Naive thymus-derived CD4-positive, alpha-beta T cell (primary cell): ENCODE measurements at regions not wholly inside any gene's neighbourhood (a gene's known extent, or its start where the extent isn't known, plus 50 kb on each side); places are given as distances from the start of the nearest gene placed in this dataset.
"Not testable (repeated sequence)": the region's sequence is repeated elsewhere in the genome, so short reads cannot be mapped to it uniquely, and the experiment has no call there.

Experiments
- ATAC-seq: fragments of 150-1000 bp; cut with Tn5 transposase; 2 replicates; pipeline ENCODE4 v1.10.0; 2021; ENCODE audit warnings: mild to moderate bottlenecking, moderate library complexity
- CTCF ChIA-PET: fragments of 350-600 bp; sonication (Branson Sonifier 250); formaldehyde crosslinking; loops from one replicate; lab custom pipeline; 2021; ENCODE audit warnings: antibody characterized with exemption; lab: Charles Lee
- POLR2A ChIA-PET: fragments of 350-600 bp; sonication (Branson Sonifier 250); formaldehyde crosslinking; loops from one replicate; lab custom pipeline; 2021; ENCODE audit warnings: antibody characterized with exemption, inconsistent platforms; lab: Charles Lee
- DNase-seq, 9 donors: peaks; one replicate each; pipeline versions ENCODE4 v3.0.0 to v3.0.0-alpha.2; 2020 to 2022; ENCODE audit warnings: mixed read lengths in 1 of 9
- H3K27ac ChIP-seq: one replicate; pipeline ENCODE4 v1.7.0; 2013; ENCODE audit warnings: mild to moderate bottlenecking, low read depth, low read length, moderate library complexity
- H3K27me3 ChIP-seq, 2 donors: one replicate each; pipeline ENCODE4 v1.7.0; 2013; ENCODE audit warnings: low read length in 2 of 2, mild to moderate bottlenecking in 2 of 2, moderate library complexity in 2 of 2; ENCODE audit not compliant: control insufficient read depth in 2 of 2, insufficient read depth in 2 of 2
- H3K36me3 ChIP-seq, 3 experiments: 1 replicate in 2 of 3; 2 replicates in 1 of 3; pipeline ENCODE4 v1.7.0; 2013; ENCODE audit warnings: low read length in 3 of 3, mild to moderate bottlenecking in 3 of 3, moderate library complexity in 1 of 3; ENCODE audit not compliant: insufficient read depth in 3 of 3, control insufficient read depth in 2 of 3
- H3K4me1 ChIP-seq, 2 donors: one replicate each; pipeline ENCODE4 v1.7.0; 2013; ENCODE audit warnings: low read length in 2 of 2, mild to moderate bottlenecking in 2 of 2, moderate library complexity in 1 of 2; ENCODE audit not compliant: control insufficient read depth in 2 of 2, insufficient read depth in 2 of 2
- H3K4me3 ChIP-seq: 2 replicates; pipeline ENCODE4 v1.7.0; 2013; ENCODE audit warnings: mild to moderate bottlenecking, low read length
- H3K9me3 ChIP-seq, 3 experiments: 1 replicate in 2 of 3; 2 replicates in 1 of 3; pipeline ENCODE4 v1.7.0; 2013; ENCODE audit warnings: low read length in 3 of 3; ENCODE audit not compliant: control insufficient read depth in 2 of 3
- H3K27ac Mint-ChIP-seq, 9 donors: one replicate each; pipeline ENCODE4 v1.8.0; 2020 to 2022; ENCODE audit warnings: mixed read lengths in 9 of 9, mild to moderate bottlenecking in 8 of 9, moderate library complexity in 5 of 9, inconsistent platforms in 2 of 9
- H3K27me3 Mint-ChIP-seq, 5 donors: one replicate each; pipeline ENCODE4 v1.8.0; 2021 to 2022; ENCODE audit warnings: mixed read lengths in 5 of 5, mild to moderate bottlenecking in 1 of 5
- H3K36me3 Mint-ChIP-seq, 5 donors: one replicate each; pipeline ENCODE4 v1.8.0; 2020 to 2022; ENCODE audit warnings: mixed read lengths in 5 of 5, mild to moderate bottlenecking in 3 of 5, inconsistent platforms in 1 of 5
- H3K4me1 Mint-ChIP-seq, 7 donors: one replicate each; pipeline ENCODE4 v1.8.0; 2020 to 2022; ENCODE audit warnings: mixed read lengths in 7 of 7, mild to moderate bottlenecking in 3 of 7, inconsistent platforms in 1 of 7
- H3K4me3 Mint-ChIP-seq, 10 donors: one replicate each; pipeline ENCODE4 v1.8.0; 2020 to 2022; ENCODE audit warnings: mild to moderate bottlenecking in 10 of 10, mixed read lengths in 10 of 10, moderate library complexity in 6 of 10, inconsistent platforms in 2 of 10
- H3K9me3 Mint-ChIP-seq, 11 donors: one replicate each; pipeline ENCODE4 v1.8.0; 2020 to 2022; ENCODE audit warnings: mixed read lengths in 11 of 11, mild to moderate bottlenecking in 4 of 11, inconsistent platforms in 1 of 11, moderate library complexity in 1 of 11
- intact Hi-C, 2 donors: fragments of 100-400 bp; cut with micrococcal nuclease; formaldehyde crosslinking; loops; one replicate each; pipeline ENCODE4 v1.15.1; 2023

GRCh38 chr20:48398506-48399449 lies 429.0 kb downstream of the PREX1 start:
- CTCF ChIA-PET: no interaction called here
- no peaks in the 10 kb centered on the region for H3K4me1 Mint-ChIP-seq
- ATAC-seq (no peak), DNase-seq (no peak)
- Histone ChIP-seq H3K27ac (no peak overlapping the region), H3K4me1 (no peaks in the 10 kb centered on the region), H3K9me3 (no peaks in the 10 kb centered on the region), H3K27me3 (no peaks in the 10 kb centered on the region), H3K4me3 (no peak overlapping the region), H3K36me3 (no peaks in the 10 kb centered on the region)
- intact Hi-C loops: no loop called here
- no peak overlapping the region for H3K27ac Mint-ChIP-seq
- peaks cover 5 to 45% (median 16%) of the 10 kb centered on the region in 5 donors for H3K27me3 Mint-ChIP-seq
- POLR2A ChIA-PET: no interaction called here
- peaks cover 0 to 6% (median 0%) of the 10 kb centered on the region in 11 donors for H3K9me3 Mint-ChIP-seq
- H3K4me3 Mint-ChIP-seq: no peak overlapping the region
- H3K36me3 Mint-ChIP-seq: no peaks in the 10 kb centered on the region

GRCh38 chr20:48396981-48397861 lies 430.6 kb downstream of the PREX1 start:
- POLR2A ChIA-PET, H3K36me3 Mint-ChIP-seq, DNase-seq, H3K27me3 ChIP-seq, H3K27ac Mint-ChIP-seq, H3K4me1 Mint-ChIP-seq, H3K4me3 Mint-ChIP-seq, CTCF ChIA-PET, H3K9me3 Mint-ChIP-seq, H3K27ac ChIP-seq, intact Hi-C loops, ATAC-seq, H3K4me1 ChIP-seq, H3K4me3 ChIP-seq, H3K36me3 ChIP-seq, H3K9me3 ChIP-seq: not testable (repeated sequence)
- H3K27me3 Mint-ChIP-seq: peaks cover 0 to 49% (median 21%) of the 10 kb centered on the region in 5 donors

DNA sequence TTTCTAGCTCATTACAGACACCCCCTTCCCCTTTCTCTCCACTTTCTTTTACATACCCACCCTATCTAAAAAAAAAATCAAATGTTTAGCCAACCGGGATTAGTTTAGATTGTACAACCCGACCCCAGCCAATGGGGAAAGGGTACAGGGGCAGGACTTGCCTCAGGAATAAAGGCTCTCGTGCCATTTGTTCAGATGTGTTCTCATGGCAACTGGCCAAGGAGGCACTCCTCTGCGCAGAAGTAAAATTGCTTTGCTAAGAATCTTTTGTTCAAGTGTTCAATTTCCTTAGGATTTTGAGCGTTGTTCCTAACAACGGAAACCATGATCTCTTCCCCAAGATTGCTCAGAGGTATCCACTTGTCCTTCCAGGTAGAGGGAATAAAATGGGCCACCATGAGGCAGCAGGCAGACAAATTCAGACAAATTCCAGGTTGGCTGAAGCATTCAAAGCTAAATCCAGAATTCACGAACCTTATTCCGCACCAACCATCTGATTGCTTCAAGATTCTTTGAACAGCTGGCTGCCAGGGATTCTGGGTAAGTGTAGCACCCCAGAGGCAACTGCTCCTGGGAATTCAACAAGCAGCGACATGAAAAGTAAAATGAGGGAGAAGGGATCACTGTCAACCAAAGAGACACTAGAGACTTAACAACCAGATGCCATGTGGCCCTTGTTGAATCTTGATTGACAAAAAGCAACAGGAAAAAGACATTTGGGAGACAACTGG lies 431.8 kb downstream of the PREX1 start:
- Mint-ChIP-seq H3K9me3 (peaks cover 6 to 19% (median 12%) of the 10 kb centered on the region in 11 donors), H3K27me3 (peaks cover 0 to 42% (median 15%) of the 10 kb centered on the region in 5 donors), H3K4me3 (no peak overlapping the region), H3K4me1 (no peaks in the 10 kb centered on the region), H3K27ac (no peak overlapping the region), H3K36me3 (peaks cover 0 to 6% (median 4%) of the 10 kb centered on the region in 5 donors)
- no peak for DNase-seq
- Histone ChIP-seq H3K4me1 (no peaks in the 10 kb centered on the region), H3K27me3 (no peaks in the 10 kb centered on the region), H3K4me3 (no peak overlapping the region), H3K36me3 (no peaks in the 10 kb centered on the region), H3K9me3 (peaks cover 0 to 14% (median 0%) of the 10 kb centered on the region in 3 experiments), H3K27ac (no peak overlapping the region)
- CTCF ChIA-PET: no interaction called here
- intact Hi-C loops: no loop called here
- no peak for ATAC-seq
- POLR2A ChIA-PET: no interaction called here

GRCh38 chr20:48394415-48395081 lies 433.3 kb downstream of the PREX1 start:
- H3K9me3 Mint-ChIP-seq: peaks cover 8 to 30% (median 13%) of the 10 kb centered on the region in 11 donors
- POLR2A ChIA-PET: no interaction called here
- H3K4me1 Mint-ChIP-seq: peaks cover 0 to 2% (median 0%) of the 10 kb centered on the region in 7 donors
- intact Hi-C loops: no loop called here
- no peaks in the 10 kb centered on the region for H3K4me1 ChIP-seq
- H3K27ac ChIP-seq: no peak overlapping the region
- H3K27me3 Mint-ChIP-seq: peaks cover 0 to 36% (median 15%) of the 10 kb centered on the region in 5 donors
- ATAC-seq (no peak), DNase-seq (no peak)
- H3K9me3 ChIP-seq: peaks cover 0 to 14% (median 0%) of the 10 kb centered on the region in 3 experiments
- no peak overlapping the region for H3K4me3 ChIP-seq
- H3K36me3 ChIP-seq: no peaks in the 10 kb centered on the region
- CTCF ChIA-PET: interaction anchor here (1.1 kb wide), 1 partner anchor 16 kb away, joined by 3 read pairs; no protein-coding TSS in a partner anchor
- peaks cover 0 to 6% (median 4%) of the 10 kb centered on the region in 5 donors for H3K36me3 Mint-ChIP-seq
- no peaks in the 10 kb centered on the region for H3K27me3 ChIP-seq
- no peak overlapping the region for H3K27ac Mint-ChIP-seq
- no peak overlapping the region for H3K4me3 Mint-ChIP-seq

DNA sequence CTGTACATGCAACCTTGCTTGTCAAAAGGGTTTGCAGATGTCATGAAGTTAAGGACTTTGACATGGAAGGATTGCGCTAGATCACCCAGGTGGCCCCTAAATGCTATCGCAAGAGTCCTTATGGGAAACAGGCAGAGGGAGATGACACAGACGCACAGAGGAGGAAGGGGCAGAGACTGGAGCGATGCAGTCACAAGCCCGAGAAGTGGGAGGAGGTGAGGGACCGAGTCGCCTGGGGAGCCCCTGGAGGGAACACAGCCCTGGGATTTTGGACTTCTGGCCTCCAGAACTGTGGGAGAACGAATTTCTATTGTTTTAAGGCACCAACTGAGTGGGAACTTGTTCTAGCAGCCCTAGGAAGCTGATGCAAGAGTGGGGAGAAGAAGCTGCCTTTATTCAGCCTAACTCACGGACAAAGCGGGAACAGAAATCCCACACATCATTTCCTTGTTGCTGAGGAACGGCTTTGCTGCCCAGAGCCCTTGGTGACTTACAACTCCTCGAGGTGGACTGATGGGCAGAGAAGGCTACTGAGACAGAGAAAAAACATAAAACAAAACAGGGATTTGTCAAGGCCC lies 434.0 kb downstream of the PREX1 start:
- H3K27ac ChIP-seq: no peak overlapping the region
- H3K9me3 ChIP-seq: peaks cover 0 to 14% (median 0%) of the 10 kb centered on the region in 3 experiments
- no peaks in the 10 kb centered on the region for H3K4me1 ChIP-seq
- H3K4me3 Mint-ChIP-seq: no peak overlapping the region
- POLR2A ChIA-PET: no interaction called here
- H3K36me3 ChIP-seq: no peaks in the 10 kb centered on the region
- H3K4me3 ChIP-seq: no peak overlapping the region
- CTCF ChIA-PET: interaction anchor here (1.1 kb wide), 1 partner anchor 17 kb away, joined by 3 read pairs; no protein-coding TSS in a partner anchor
- peaks cover 1 to 36% (median 15%) of the 10 kb centered on the region in 5 donors for H3K27me3 Mint-ChIP-seq
- H3K27ac Mint-ChIP-seq: no peak overlapping the region
- peaks cover 0 to 6% (median 4%) of the 10 kb centered on the region in 5 donors for H3K36me3 Mint-ChIP-seq
- peaks cover 0 to 2% (median 0%) of the 10 kb centered on the region in 7 donors for H3K4me1 Mint-ChIP-seq
- intact Hi-C loops: no loop called here
- ATAC-seq (no peak), DNase-seq (no peak)
- H3K9me3 Mint-ChIP-seq: peaks cover 8 to 35% (median 13%) of the 10 kb centered on the region in 11 donors
- H3K27me3 ChIP-seq: no peaks in the 10 kb centered on the region
